H1 (cell line): ENCODE measurements at regions not wholly inside any gene's neighbourhood (a gene's known extent, or its start where the extent isn't known, plus 50 kb on each side); places are given as distances from the start of the nearest gene placed in this dataset.

Experiments
- CTCF ChIA-PET: fragments of 300-600 bp; sonication (Branson Sonifier 250); formaldehyde crosslinking; loops from one replicate; lab custom pipeline; 2021; ENCODE audit not compliant: partially characterized antibody; lab: Charles Lee
- POLR2A ChIA-PET: fragments of 300-600 bp; sonication (Branson Sonifier 250); formaldehyde crosslinking; loops from one replicate; lab custom pipeline; 2021; ENCODE audit warnings: inconsistent platforms; ENCODE audit not compliant: partially characterized antibody; lab: Charles Lee
- DNase-seq, 2 experiments: peaks; one replicate each; pipeline versions ENCODE4 v3.0.0 to v3.0.0-alpha.2; 2010 to 2022; ENCODE audit warnings: low spot score in 2 of 2, low read depth in 1 of 2, mixed read lengths in 1 of 2
- FAIRE-seq: peaks from 2 replicates; lab custom pipeline; 2011; peaks lifted over from hg19 to GRCh38; lab: Jason Lieb, UNC
- H2AFZ ChIP-seq: 2 replicates; pipeline ENCODE4 v1.8.1; 2012; ENCODE audit warnings: low read length, inconsistent platforms
- H2AK5ac ChIP-seq: 2 replicates; pipeline ENCODE4 v1.6.1; 2013; ENCODE audit warnings: low read depth, low read length
- H2BK120ac ChIP-seq: replicated peaks from 2 replicates; pipeline ENCODE3; 2013; ENCODE audit warnings: low read depth, low read length, inconsistent platforms
- H2BK12ac ChIP-seq: 2 replicates; pipeline ENCODE4 v1.6.1; 2013; ENCODE audit warnings: low read depth, low read length
- H2BK15ac ChIP-seq: 2 replicates; pipeline ENCODE4 v1.6.1; 2013; ENCODE audit warnings: low read length
- H2BK20ac ChIP-seq: 2 replicates; pipeline ENCODE4 v1.6.1; 2013; ENCODE audit warnings: low read length
- H2BK5ac ChIP-seq: 2 replicates; pipeline ENCODE4 v1.6.1; 2013; ENCODE audit warnings: low read depth, low read length
- H3K14ac ChIP-seq: 2 replicates; pipeline ENCODE4 v1.6.1; 2013; ENCODE audit warnings: inconsistent platforms; ENCODE audit not compliant: insufficient read length
- H3K18ac ChIP-seq: 2 replicates; pipeline ENCODE4 v1.6.1; 2013; ENCODE audit warnings: low read length; ENCODE audit errors: extremely low read depth
- H3K23ac ChIP-seq: 2 replicates; pipeline ENCODE4 v1.6.1; 2013; ENCODE audit warnings: inconsistent platforms; ENCODE audit not compliant: insufficient read length
- H3K23me2 ChIP-seq: 2 replicates; pipeline ENCODE4 v1.6.1; 2013; ENCODE audit warnings: low read depth, low read length
- H3K27ac ChIP-seq: 2 replicates; pipeline ENCODE4 v1.6.1; 2011; ENCODE audit warnings: low read depth, low read length, inconsistent platforms
- H3K27me3 ChIP-seq, 4 experiments: replicated peaks in 1 of 4; 1 replicate in 1 of 4; 2 replicates in 3 of 4; pipeline versions ENCODE4 v1.6.1 to v1.8.1; 2011 to 2013; ENCODE audit warnings: low read length in 3 of 4, mild to moderate bottlenecking in 3 of 4, inconsistent platforms in 2 of 4, mixed read lengths in 2 of 4, moderate library complexity in 1 of 4; ENCODE audit not compliant: control insufficient read depth in 3 of 4, insufficient read depth in 3 of 4; ENCODE audit errors: extremely low read depth in 1 of 4
- H3K36me3 ChIP-seq, 4 experiments: 2 replicates each; pipeline versions ENCODE4 v1.6.1 to v1.8.1; 2011 to 2013; ENCODE audit warnings: mild to moderate bottlenecking in 4 of 4, low read length in 3 of 4, moderate library complexity in 2 of 4, control low read depth in 1 of 4, inconsistent platforms in 1 of 4; ENCODE audit not compliant: insufficient read depth in 4 of 4, control insufficient read depth in 2 of 4
- H3K4ac ChIP-seq: replicated peaks from 2 replicates; pipeline ENCODE3; 2013; ENCODE audit warnings: low read length, low read depth, mixed read lengths, inconsistent platforms; ENCODE audit not compliant: insufficient read length
- H3K4me1 ChIP-seq, 4 experiments: replicated peaks in 1 of 4; 1 replicate in 1 of 4; 2 replicates in 3 of 4; pipeline versions ENCODE4 v1.6.1 to v1.8.1; 2011 to 2013; ENCODE audit warnings: low read length in 3 of 4, inconsistent platforms in 2 of 4, mixed read lengths in 1 of 4; ENCODE audit not compliant: insufficient read depth in 4 of 4, control insufficient read depth in 3 of 4
- H3K4me2 ChIP-seq, 2 experiments: 2 replicates each; pipeline versions ENCODE4 v1.6.1 to v1.8.1; 2011 to 2013; ENCODE audit warnings: low read depth in 2 of 2, low read length in 2 of 2, control low read depth in 1 of 2, inconsistent platforms in 1 of 2, mild to moderate bottlenecking in 1 of 2; ENCODE audit not compliant: insufficient read depth in 1 of 2
- H3K4me3 ChIP-seq, 4 experiments: fragments of 200-600, 300-600 bp in 1 of 4; sonication (generic), shearing (Covaris generic), sonication (Bioruptor Twin) in 1 of 4; 2 replicates each; pipeline versions ENCODE4 v1.5.1 to v1.8.1; 2011 to 2016; ENCODE audit warnings: low read length in 4 of 4, low read depth in 3 of 4, control low read depth in 2 of 4, inconsistent platforms in 2 of 4, mild to moderate bottlenecking in 2 of 4, mixed read lengths in 1 of 4, moderate library complexity in 1 of 4; ENCODE audit not compliant: insufficient read depth in 2 of 4; ENCODE audit errors: extremely low read depth in 1 of 4
- H3K56ac ChIP-seq: replicated peaks from 2 replicates; pipeline ENCODE3; 2013; ENCODE audit warnings: low read depth, mild to moderate bottlenecking, mixed read lengths, low read length, inconsistent platforms; ENCODE audit not compliant: insufficient read length
- H3K79me1 ChIP-seq: 2 replicates; pipeline ENCODE4 v1.6.1; 2013; ENCODE audit warnings: low read depth, low read length, control low read depth
- H3K79me2 ChIP-seq, 2 experiments: 2 replicates each; pipeline versions ENCODE4 v1.6.1 to v1.8.1; 2012 to 2013; ENCODE audit warnings: low read length in 2 of 2, mild to moderate bottlenecking in 2 of 2, inconsistent platforms in 1 of 2; ENCODE audit not compliant: insufficient read depth in 2 of 2, control insufficient read depth in 1 of 2
- H3K9ac ChIP-seq, 4 experiments: replicated peaks in 1 of 4; 1 replicate in 1 of 4; 2 replicates in 3 of 4; pipeline versions ENCODE4 v1.6.1 to v1.8.1; 2011 to 2013; ENCODE audit warnings: low read depth in 3 of 4, low read length in 3 of 4, control low read depth in 2 of 4, mild to moderate bottlenecking in 2 of 4, moderate library complexity in 2 of 4, inconsistent platforms in 1 of 4; ENCODE audit errors: extremely low read depth in 1 of 4
- H3K9me3 ChIP-seq, 2 experiments: 2 replicates each; pipeline versions ENCODE4 v1.6.1 to v1.8.1; 2012 to 2013; ENCODE audit warnings: mild to moderate bottlenecking in 2 of 2, moderate library complexity in 2 of 2, control low read depth in 1 of 2, inconsistent platforms in 1 of 2, low read depth in 1 of 2, low read length in 1 of 2, mixed read lengths in 1 of 2; ENCODE audit not compliant: insufficient read depth in 2 of 2
- H4K20me1 ChIP-seq, 2 experiments: replicated peaks in 1 of 2; 2 replicates each; pipeline versions ENCODE3 to v1.8.1; 2011 to 2013; ENCODE audit warnings: inconsistent platforms in 2 of 2, low read length in 2 of 2, mild to moderate bottlenecking in 1 of 2; ENCODE audit not compliant: insufficient read depth in 2 of 2, control insufficient read depth in 1 of 2
- H4K5ac ChIP-seq: 2 replicates; pipeline ENCODE4 v1.6.1; 2013; ENCODE audit warnings: low read length, low read depth, mixed read lengths, inconsistent platforms; ENCODE audit not compliant: insufficient read length
- H4K8ac ChIP-seq: 2 replicates; pipeline ENCODE4 v1.8.0; 2013; ENCODE audit warnings: mild to moderate bottlenecking, moderate library complexity, low read length, inconsistent platforms; ENCODE audit not compliant: insufficient read depth; ENCODE audit errors: extremely low read depth
- H4K91ac ChIP-seq: replicated peaks from 2 replicates; pipeline ENCODE3; 2013; ENCODE audit warnings: low read length, mixed read lengths, inconsistent platforms; ENCODE audit not compliant: insufficient read length
- ATF3 ChIP-seq: IDR thresholded peaks from 2 replicates; pipeline ENCODE4 v1.6.1; 2011; ENCODE audit warnings: low read depth, mild to moderate bottlenecking, low read length; ENCODE audit not compliant: insufficient read depth
- CBX5 ChIP-seq: fragments of 300-800, 300-1000 bp; sonication (generic); IDR thresholded peaks from 2 replicates; pipeline ENCODE4 v1.7.1; 2016; ENCODE audit warnings: antibody characterized with exemption, low read length, low read depth
- CBX8 ChIP-seq: fragments of 300-800, 300-1000 bp; sonication (generic); IDR thresholded peaks from 2 replicates; pipeline ENCODE4 v1.7.1; 2016; ENCODE audit warnings: low read depth, low read length, borderline replicate concordance
- CREB1 ChIP-seq: IDR thresholded peaks from 2 replicates; pipeline ENCODE4 v1.6.1; 2012; ENCODE audit warnings: inconsistent platforms
- GTF2F1 ChIP-seq: IDR thresholded peaks from 2 replicates; pipeline ENCODE4 v1.6.1; 2012; ENCODE audit warnings: low read depth, low read length, improper control_type of control experiment, borderline replicate concordance
- HDAC6 ChIP-seq: IDR thresholded peaks from one replicate; pipeline ENCODE4 v1.7.1; 2012; ENCODE audit warnings: low read depth, mild to moderate bottlenecking, inconsistent platforms, low read length, moderate library complexity
- KDM1A ChIP-seq: fragments of 200-600, 300-600 bp; sonication (generic); IDR thresholded peaks from 2 replicates; pipeline ENCODE4 v1.7.1; 2016; ENCODE audit warnings: mild to moderate bottlenecking, low read length, borderline replicate concordance
- NRF1 ChIP-seq: IDR thresholded peaks from 2 replicates; pipeline ENCODE4 v1.6.1; 2011; ENCODE audit warnings: mild to moderate bottlenecking, low read depth, low read length, improper control_type of control experiment
- POLR2A ChIP-seq, 2 experiments: IDR thresholded peaks; 1 replicate in 1 of 2; 2 replicates in 1 of 2; pipeline ENCODE4 v1.6.1; 2011; ENCODE audit warnings: low read depth in 2 of 2, low read length in 2 of 2, mild to moderate bottlenecking in 2 of 2; ENCODE audit errors: control extremely low read depth in 1 of 2
- RFX5 ChIP-seq: IDR thresholded peaks from 2 replicates; pipeline ENCODE4 v1.6.1; 2011; ENCODE audit warnings: low read depth, low read length, improper control_type of control experiment, borderline replicate concordance
- SIRT6 ChIP-seq: IDR thresholded peaks from one replicate; pipeline ENCODE4 v1.7.1; 2012; ENCODE audit warnings: low read length, inconsistent platforms
- SP4 ChIP-seq: IDR thresholded peaks from 2 replicates; pipeline ENCODE4 v1.6.1; 2012; ENCODE audit warnings: low read length, inconsistent platforms
- SUZ12 ChIP-seq: fragments of 200-600 bp; sonication (generic); IDR thresholded peaks from 2 replicates; pipeline ENCODE4 v1.6.1; 2012; ENCODE audit warnings: mild to moderate bottlenecking, inconsistent platforms, low read length, moderate library complexity, mixed read lengths
- YY1 ChIP-seq: IDR thresholded peaks from 2 replicates; pipeline ENCODE4 v1.6.1; 2011; ENCODE audit warnings: low read depth, mild to moderate bottlenecking, low read length
- ZNF274 ChIP-seq: IDR thresholded peaks from 2 replicates; pipeline ENCODE4 v1.7.0; 2012; ENCODE audit warnings: low read length, borderline replicate concordance; ENCODE audit errors: extremely low read depth
- WGBS, 2 experiments: shearing (Covaris generic) in 1 of 2; methylation state at CpG; one replicate each; pipeline versions ENCODE4 v1.1.6 to v1.1.7; 2013 to 2015; ENCODE audit warnings: low lambda C conversion rate in 2 of 2, mixed read lengths in 2 of 2, inconsistent platforms in 1 of 2, low coverage in 1 of 2, missing lambda C conversion rate in 1 of 2; ENCODE audit not compliant: insufficient replicate concordance in 2 of 2, insufficient coverage in 1 of 2, insufficient read length in 1 of 2; ENCODE audit errors: extremely low coverage in 1 of 2, missing lambda C conversion rate in 1 of 2; 5-methylcytosine and 5-hydroxymethylcytosine counted together

GRCh38 chr6:15825332-15825930 is 162.6 kb upstream of the DTNBP1 start:
- Histone ChIP-seq H2BK120ac (no peak overlapping the region), H3K56ac (no peak overlapping the region), H3K18ac (no peak overlapping the region), H2BK15ac (no peak overlapping the region), H3K27ac (no peak overlapping the region), H3K9ac (no peak overlapping the region), H4K91ac (no peak overlapping the region), H3K4ac (no peak overlapping the region), H4K5ac (no peak overlapping the region), H4K20me1 (no peaks in the 10 kb centered on the region), H3K27me3 (no peaks in the 10 kb centered on the region), H3K79me2 (no peaks in the 10 kb centered on the region), H3K14ac (no peak overlapping the region), H4K8ac (no peak overlapping the region), H3K23ac (no peak overlapping the region), H2BK5ac (no peak overlapping the region), H3K4me1 (no peaks in the 10 kb centered on the region), H2AFZ (no peak overlapping the region), H3K4me2 (no peak overlapping the region), H3K23me2 (no peaks in the 10 kb centered on the region), H3K36me3 (no peaks in the 10 kb centered on the region), H3K9me3 (no peaks in the 10 kb centered on the region), H2AK5ac (no peak overlapping the region), H2BK12ac (no peak overlapping the region), H2BK20ac (no peak overlapping the region), H3K4me3 (no peak overlapping the region), H3K79me1 (no peaks in the 10 kb centered on the region)
- POLR2A ChIA-PET: no interaction called here
- WGBS, 2 experiments: 88% methylated on average over 8 of the region's 8 CpGs; no CpG with 5 or more reads in 1 of the 2 experiments
- DNase-seq: no peak
- FAIRE-seq: no peak
- CTCF ChIA-PET: interaction anchor here (0.7 to 2.2 kb wide), 5 partner anchors 11 to 148 kb away, joined by 3 to 8 read pairs (median 3); no protein-coding TSS in a partner anchor
- no peak for TF ChIP-seq ATF3
- no peak for TF ChIP-seq SUZ12
- TF ChIP-seq CBX8: no peak
- TF ChIP-seq CREB1: no peak
- TF ChIP-seq HDAC6: no peak
- no peak for TF ChIP-seq POLR2A (IDR thresholded peaks at IDR 0.05; ENCODE audit: control extremely low read depth in 1 of 2, low read depth in 2 of 2, low read length in 2 of 2)
- no peak for TF ChIP-seq NRF1
- no peak for TF ChIP-seq YY1
- TF ChIP-seq SP4: no peak
- TF ChIP-seq ZNF274: no peak
- no peak for TF ChIP-seq SIRT6
- no peak for TF ChIP-seq GTF2F1
- no peak for TF ChIP-seq RFX5
- no peak for TF ChIP-seq CBX5
- no peak for TF ChIP-seq KDM1A
